Effector memory CD8-positive, alpha-beta T cell (primary cell): ENCODE measurements at regions not wholly inside any gene's neighbourhood (a gene's known extent, or its start where the extent isn't known, plus 50 kb on each side); places are given as distances from the start of the nearest gene placed in this dataset.

Experiments used
- ATAC-seq: fragments of 150-1000 bp; cut with Tn5 transposase; replicated peaks from 2 replicates; pipeline ENCODE4 v1.10.0; 2021; ENCODE audit warnings: mild to moderate bottlenecking, moderate library complexity
- DNase-seq, 3 experiments: peaks; one replicate each; pipeline ENCODE4 v3.0.0; 2021
- H3K27ac Mint-ChIP-seq, 2 donors: one replicate each; pipeline ENCODE4 v1.8.0; 2022; ENCODE audit warnings: mild to moderate bottlenecking in 2 of 2, mixed read lengths in 2 of 2, moderate library complexity in 2 of 2
- H3K27me3 Mint-ChIP-seq, 2 donors: one replicate each; pipeline ENCODE4 v1.8.0; 2022; ENCODE audit warnings: mixed read lengths in 2 of 2
- H3K36me3 Mint-ChIP-seq: one replicate; pipeline ENCODE4 v1.8.0; 2022; ENCODE audit warnings: mild to moderate bottlenecking, moderate library complexity, mixed read lengths; ENCODE audit not compliant: insufficient read depth
- H3K4me1 Mint-ChIP-seq, 2 donors: one replicate each; pipeline ENCODE4 v1.8.0; 2022; ENCODE audit warnings: low read depth in 2 of 2, mixed read lengths in 2 of 2
- H3K4me3 Mint-ChIP-seq, 2 donors: one replicate each; pipeline ENCODE4 v1.8.0; 2022; ENCODE audit warnings: mild to moderate bottlenecking in 2 of 2, mixed read lengths in 2 of 2, moderate library complexity in 2 of 2
- H3K9me3 Mint-ChIP-seq, 2 donors: one replicate each; pipeline ENCODE4 v1.8.0; 2022; ENCODE audit warnings: mixed read lengths in 2 of 2

DNA sequence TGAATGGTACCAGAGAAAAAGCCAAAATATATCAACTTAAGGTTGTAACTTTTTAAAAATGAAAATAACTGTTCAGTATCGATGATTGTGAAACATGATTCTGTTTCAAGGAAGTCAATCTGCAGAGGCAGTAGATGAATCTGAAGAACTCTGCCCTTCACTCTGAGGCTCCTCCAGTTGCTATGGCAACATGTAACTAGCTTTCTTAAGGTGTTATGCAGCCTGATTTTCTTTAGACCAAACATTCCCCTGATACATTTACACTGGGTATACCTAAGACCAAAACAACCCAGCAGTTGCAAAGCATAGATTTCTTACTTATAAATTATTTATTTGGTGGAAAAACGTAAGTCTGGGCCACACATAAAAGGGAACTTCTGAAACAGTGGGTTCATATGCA is 133.6 kb upstream of the RASGEF1B start:
- Mint-ChIP-seq H3K9me3 (no peaks in the 10 kb centered on the region), H3K27me3 (peaks cover 9 to 13% of the 10 kb centered on the region in 2 donors), H3K4me3 (no peak overlapping the region), H3K27ac (no peak overlapping the region), H3K36me3 (peaks cover 3% of the 10 kb centered on the region), H3K4me1 (no peaks in the 10 kb centered on the region)
- DNase-seq (no peak), ATAC-seq (no peak)

DNA sequence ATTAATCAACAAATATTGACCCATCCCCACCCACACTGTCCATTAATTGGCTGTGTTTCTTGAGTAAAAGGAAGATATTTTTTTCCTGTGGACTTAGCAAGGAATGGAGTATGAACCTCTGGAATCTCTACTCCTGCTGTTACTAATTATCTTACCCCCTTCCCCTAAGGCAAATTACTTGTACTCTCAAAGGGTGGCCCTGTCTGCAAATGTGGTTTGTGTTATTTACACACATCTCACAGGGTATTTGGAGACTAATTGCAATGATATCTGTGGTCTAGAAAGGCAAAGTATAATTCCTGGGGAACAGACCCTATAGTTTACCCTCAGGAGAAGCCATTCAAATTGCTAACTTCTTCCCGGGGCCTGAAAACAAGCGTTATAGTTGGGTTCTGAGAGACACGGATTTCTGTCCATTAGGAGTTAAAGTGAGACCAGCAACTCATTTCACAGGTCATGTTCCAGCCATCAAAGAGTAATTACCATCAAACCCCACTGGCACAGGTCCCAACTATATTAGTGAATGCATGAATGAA is 133.0 kb upstream of the RASGEF1B start:
- Mint-ChIP-seq H3K4me1 (no peaks in the 10 kb centered on the region), H3K4me3 (no peak overlapping the region), H3K36me3 (peaks cover 3% of the 10 kb centered on the region), H3K27ac (no peak overlapping the region), H3K27me3 (peaks cover 12 to 18% of the 10 kb centered on the region in 2 donors), H3K9me3 (no peaks in the 10 kb centered on the region)
- no peak for ATAC-seq
- DNase-seq, result no peak

DNA sequence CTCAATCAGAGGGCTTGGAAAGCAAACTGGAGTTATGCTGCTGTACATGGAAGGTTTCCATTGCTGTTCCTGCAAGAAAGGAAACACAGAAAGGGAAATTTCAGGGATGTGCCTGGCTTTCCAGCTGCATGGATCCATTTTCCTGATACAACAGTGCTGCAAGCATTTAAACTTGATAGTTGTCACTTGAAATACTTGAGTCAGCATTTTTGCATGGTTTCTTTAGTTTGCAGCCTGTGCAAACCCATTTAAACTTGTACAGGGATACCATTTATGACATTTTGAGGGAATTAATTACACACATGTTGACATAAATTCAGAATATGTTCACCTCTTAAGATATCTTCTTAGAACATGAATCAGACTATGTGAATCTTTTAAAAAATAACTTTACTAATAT is 131.1 kb upstream of the RASGEF1B start:
- H3K36me3 Mint-ChIP-seq, result peaks cover 3% of the 10 kb centered on the region
- H3K9me3 Mint-ChIP-seq, result no peaks in the 10 kb centered on the region
- H3K27ac Mint-ChIP-seq, result no peak overlapping the region
- H3K27me3 Mint-ChIP-seq, result peaks cover 22 to 24% of the 10 kb centered on the region in 2 donors
- H3K4me3 Mint-ChIP-seq, result no peak overlapping the region
- ATAC-seq (no peak), DNase-seq (no peak)
- no peaks in the 10 kb centered on the region for H3K4me1 Mint-ChIP-seq

DNA sequence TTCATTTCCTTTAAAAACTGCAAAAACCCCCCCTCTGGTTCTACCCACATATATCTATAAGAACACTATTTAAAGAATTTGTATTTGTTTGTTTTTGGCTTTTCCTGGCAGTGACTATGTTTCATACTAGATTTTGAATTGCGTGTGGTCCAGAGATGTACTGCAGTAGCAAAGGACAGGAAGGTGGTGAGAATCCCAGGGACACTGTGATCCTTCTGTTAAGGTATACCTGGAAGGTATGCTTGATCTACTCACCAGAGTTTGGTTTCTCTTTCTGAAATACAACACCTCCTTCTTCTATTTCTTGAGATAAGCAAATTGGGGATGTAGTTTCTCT is 129.6 kb upstream of the RASGEF1B start:
- Mint-ChIP-seq H3K4me1 (no peaks in the 10 kb centered on the region), H3K4me3 (no peak overlapping the region), H3K27me3 (peaks cover 22 to 24% of the 10 kb centered on the region in 2 donors), H3K27ac (no peak overlapping the region), H3K9me3 (no peaks in the 10 kb centered on the region), H3K36me3 (peaks cover 3% of the 10 kb centered on the region)
- ATAC-seq (no peak), DNase-seq (no peak)

DNA sequence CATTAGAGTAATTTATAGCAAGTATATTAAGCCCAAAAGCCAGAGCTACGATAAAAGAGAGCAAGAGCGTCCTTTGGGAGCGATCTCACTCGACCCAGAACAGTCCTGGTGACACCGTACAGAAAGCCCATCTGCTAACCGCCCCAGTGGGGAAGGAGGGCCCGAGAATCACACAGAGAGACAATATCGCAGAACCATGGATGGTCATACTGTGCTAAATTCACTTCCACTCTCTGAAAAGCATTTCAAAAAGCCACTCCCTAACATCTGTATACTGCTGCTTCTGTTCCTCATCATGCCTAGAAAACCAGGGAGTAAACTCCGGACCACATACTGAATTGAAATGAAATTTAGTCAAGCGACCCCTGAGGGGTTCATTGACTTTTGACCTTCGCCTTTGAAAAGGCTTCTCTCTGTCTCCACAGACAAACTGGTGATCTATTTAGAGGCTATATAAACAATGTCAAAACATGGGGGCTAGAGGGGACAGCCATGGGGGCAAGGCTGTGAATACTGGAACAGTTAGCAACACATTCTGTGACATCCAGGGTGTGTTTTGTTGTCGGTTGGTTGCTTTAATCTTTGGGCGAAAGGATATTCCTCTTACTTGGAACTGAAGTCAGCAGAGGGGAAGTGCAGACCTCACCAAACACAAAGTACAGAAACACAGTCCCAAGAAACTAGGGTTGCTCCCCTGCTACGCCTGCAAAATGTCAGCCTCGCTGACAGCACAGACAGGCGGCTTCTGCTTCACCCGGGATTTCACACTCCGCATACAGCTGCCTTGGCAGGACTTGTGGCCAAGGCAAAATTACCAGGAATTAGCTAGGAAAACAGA is 129.0 kb upstream of the RASGEF1B start:
- H3K4me1 Mint-ChIP-seq, result no peaks in the 10 kb centered on the region
- no peak for ATAC-seq
- H3K36me3 Mint-ChIP-seq, result peaks cover 3% of the 10 kb centered on the region
- no peaks in the 10 kb centered on the region for H3K9me3 Mint-ChIP-seq
- H3K27ac Mint-ChIP-seq, result no peak overlapping the region
- no peak for DNase-seq
- H3K4me3 Mint-ChIP-seq, result no peak overlapping the region
- peaks cover 22 to 24% of the 10 kb centered on the region in 2 donors for H3K27me3 Mint-ChIP-seq

DNA sequence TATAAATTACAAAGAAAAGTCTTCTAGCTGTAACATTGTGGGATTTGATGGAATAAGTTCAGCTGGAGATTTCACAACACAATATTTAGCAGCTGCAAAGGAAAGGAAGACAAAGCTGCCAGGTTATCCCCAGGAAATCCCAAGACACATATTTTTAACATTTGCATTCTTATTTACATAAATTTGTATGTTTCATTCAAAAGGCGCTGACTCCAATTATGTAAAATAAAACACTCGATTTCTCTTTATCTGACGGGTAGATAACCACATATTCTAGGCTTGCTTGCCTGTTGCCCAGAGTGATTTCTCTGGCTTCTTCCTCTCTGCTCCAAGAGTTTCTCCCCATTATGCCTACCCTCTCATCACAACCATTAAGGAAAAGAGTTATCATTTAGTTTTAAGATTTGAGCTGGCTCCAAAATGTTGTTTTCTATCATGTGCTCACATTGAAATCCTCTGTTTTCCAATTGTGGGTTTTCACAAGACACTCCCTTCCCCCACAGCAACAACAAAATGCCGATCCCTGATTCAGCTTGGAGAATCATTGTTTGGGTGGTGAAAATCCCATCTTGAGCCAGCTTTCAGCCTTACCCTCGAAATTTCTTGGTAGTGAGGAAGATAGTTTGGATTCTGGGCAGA is 128.2 kb upstream of the RASGEF1B start:
- Mint-ChIP-seq H3K4me1 (no peaks in the 10 kb centered on the region), H3K36me3 (peaks cover 3% of the 10 kb centered on the region), H3K27me3 (peaks cover 22 to 24% of the 10 kb centered on the region in 2 donors), H3K9me3 (no peaks in the 10 kb centered on the region), H3K4me3 (no peak overlapping the region), H3K27ac (no peak overlapping the region)
- DNase-seq, result no peak
- ATAC-seq, result no peak

DNA sequence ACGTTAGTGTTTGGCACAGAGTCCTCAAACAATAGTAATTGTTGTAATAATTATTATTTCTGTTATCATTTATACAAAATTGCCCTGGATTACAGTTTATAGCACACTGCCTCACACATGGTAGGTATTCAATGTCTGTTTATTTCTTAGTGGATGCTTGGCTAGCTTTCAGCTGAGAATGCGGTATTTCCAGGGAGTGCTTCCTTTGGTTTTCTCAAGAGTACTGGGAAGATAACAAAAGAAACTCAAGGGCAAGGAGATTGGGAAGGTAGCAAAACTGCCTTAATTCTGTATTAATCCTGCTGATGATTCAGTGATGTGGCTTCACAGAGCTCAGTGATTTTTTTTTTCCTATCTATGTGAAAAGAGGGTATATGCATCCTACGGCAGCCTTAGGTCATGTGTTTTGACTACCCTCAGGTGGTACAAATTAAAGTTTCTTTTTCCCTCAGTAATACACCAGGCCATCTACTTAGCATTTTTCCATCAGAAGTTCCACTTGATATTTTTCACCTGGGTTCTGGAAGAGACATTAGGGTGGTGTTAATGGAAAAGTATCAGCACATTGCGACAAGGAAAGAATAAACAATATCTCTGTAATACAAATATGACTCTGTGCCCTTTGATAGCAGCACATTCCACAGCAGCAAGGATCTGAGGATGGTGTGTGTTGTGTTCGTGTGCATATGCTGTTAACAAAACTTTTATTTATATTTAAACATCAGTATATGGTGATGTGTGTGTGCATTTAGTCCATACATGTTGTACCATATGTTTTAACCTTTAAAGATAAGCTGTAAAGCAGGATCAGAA is 124.3 kb upstream of the RASGEF1B start:
- ATAC-seq, result no peak
- no peaks in the 10 kb centered on the region for H3K9me3 Mint-ChIP-seq
- H3K4me3 Mint-ChIP-seq, result no peak overlapping the region
- H3K4me1 Mint-ChIP-seq, result no peaks in the 10 kb centered on the region
- H3K27me3 Mint-ChIP-seq, result peaks cover 16 to 32% of the 10 kb centered on the region in 2 donors
- no peaks in the 10 kb centered on the region for H3K36me3 Mint-ChIP-seq
- DNase-seq, result no peak
- H3K27ac Mint-ChIP-seq, result no peak overlapping the region

DNA sequence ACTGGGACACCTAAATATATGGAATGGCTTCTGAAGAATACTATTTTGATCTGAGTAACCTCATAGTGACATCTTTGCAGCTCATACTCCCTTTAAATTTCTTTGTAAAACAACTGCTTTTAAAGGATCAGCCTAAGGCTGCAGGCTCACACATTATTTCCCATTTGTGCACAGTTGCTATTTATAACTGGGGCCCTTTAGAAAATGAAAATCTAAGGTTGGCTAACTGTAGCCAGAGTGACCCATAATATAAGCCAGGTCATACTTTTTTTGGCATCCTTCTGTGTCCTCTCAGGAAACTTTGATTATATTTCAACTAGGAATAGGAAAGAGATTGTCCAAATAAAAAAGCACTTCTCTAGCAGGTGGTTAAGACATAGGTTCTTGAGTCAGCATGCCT is 123.6 kb upstream of the RASGEF1B start:
- DNase-seq (no peak), ATAC-seq (no peak)
- Mint-ChIP-seq H3K27ac (no peak overlapping the region), H3K4me1 (no peaks in the 10 kb centered on the region), H3K36me3 (no peaks in the 10 kb centered on the region), H3K4me3 (no peak overlapping the region), H3K27me3 (peaks cover 9 to 25% of the 10 kb centered on the region in 2 donors), H3K9me3 (no peaks in the 10 kb centered on the region)

DNA sequence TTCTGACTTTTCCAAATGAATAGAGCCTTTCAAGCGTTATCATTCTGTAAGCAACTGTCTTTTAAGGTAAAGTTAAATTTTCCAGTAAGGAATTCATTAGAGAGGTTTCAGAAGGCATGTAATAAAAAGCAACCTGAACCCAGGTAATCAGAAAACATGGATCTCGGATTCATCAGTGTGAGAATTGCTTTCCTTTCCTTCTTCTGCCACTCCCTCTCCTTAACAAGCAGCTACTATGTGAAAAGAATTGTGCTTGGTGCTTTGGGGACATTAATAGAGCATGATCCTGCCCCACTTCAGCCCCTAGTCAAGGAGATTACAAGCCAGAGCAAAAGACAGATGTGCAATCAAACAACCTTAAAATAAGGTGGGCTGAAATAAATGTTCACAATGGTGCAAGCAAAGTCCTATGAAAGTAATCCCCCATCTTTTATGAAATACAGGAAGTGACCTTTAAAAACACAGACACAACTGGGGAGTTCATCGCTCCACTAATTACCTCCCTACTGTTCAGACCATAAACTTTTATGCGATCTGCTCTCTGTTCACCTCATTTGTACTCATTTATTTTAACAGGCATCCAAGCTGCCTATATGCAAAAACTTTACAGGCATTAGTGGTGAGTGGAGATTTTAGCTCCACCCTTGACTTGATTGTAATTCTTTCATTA is 122.9 kb upstream of the RASGEF1B start:
- H3K4me1 Mint-ChIP-seq, result no peaks in the 10 kb centered on the region
- H3K36me3 Mint-ChIP-seq, result no peaks in the 10 kb centered on the region
- H3K4me3 Mint-ChIP-seq, result no peak overlapping the region
- no peaks in the 10 kb centered on the region for H3K9me3 Mint-ChIP-seq
- peaks cover 2 to 19% of the 10 kb centered on the region in 2 donors for H3K27me3 Mint-ChIP-seq
- H3K27ac Mint-ChIP-seq, result no peak overlapping the region
- DNase-seq (no peak), ATAC-seq (no peak)

DNA sequence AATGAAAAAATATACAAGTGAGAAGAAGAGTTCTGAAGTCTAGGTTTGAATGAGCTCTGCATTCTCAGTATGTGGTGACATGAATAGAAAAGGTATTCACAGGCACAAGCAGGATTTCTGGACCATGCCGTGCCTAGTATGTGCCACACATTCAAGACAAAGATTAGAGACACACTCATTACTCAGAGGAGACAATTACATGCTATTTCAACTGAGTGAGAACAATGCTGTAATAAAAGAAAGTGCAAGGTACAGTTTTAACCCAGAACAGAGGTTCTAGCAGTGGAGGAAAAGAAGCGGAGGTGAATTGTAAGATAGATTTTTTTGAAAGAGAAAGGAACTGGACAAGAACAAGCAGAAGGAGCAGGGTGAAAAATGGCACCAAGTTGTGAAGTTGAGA is 121.0 kb upstream of the RASGEF1B start:
- no peaks in the 10 kb centered on the region for H3K9me3 Mint-ChIP-seq

DNA sequence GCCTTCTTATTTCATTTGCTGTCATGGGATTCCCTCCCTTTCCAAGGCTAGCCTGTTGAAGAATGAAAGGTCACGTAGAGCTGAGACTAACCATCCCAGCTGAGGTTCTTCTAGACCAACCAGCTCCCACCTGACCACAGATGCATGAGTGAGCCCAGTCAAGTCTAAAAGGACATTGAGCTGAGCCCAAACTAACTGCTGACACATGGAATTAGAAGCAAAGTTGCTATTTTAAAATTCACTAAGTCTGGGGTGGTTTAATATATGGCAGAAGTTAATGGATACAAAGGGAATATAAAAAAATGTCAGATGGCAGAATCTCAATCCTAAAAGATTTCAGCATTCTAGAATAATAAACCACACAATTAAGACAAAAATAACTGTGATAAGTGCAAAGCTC is 118.9 kb upstream of the RASGEF1B start:
- ATAC-seq (no peak), DNase-seq (no peak)
- H3K27me3 Mint-ChIP-seq, result peaks cover 0 to 8% of the 10 kb centered on the region in 2 donors
- H3K27ac Mint-ChIP-seq, result no peak overlapping the region
- no peaks in the 10 kb centered on the region for H3K9me3 Mint-ChIP-seq
- no peaks in the 10 kb centered on the region for H3K4me1 Mint-ChIP-seq
- H3K36me3 Mint-ChIP-seq, result no peaks in the 10 kb centered on the region
- H3K4me3 Mint-ChIP-seq, result no peak overlapping the region

More for the DNA sequence above, 121.0 kb upstream of the RASGEF1B start:
- Mint-ChIP-seq H3K4me3 (no peak overlapping the region), H3K36me3 (no peaks in the 10 kb centered on the region), H3K27ac (no peak overlapping the region), H3K4me1 (no peaks in the 10 kb centered on the region), H3K27me3 (peaks cover 0 to 8% of the 10 kb centered on the region in 2 donors)
- DNase-seq (no peak), ATAC-seq (no peak)

DNA sequence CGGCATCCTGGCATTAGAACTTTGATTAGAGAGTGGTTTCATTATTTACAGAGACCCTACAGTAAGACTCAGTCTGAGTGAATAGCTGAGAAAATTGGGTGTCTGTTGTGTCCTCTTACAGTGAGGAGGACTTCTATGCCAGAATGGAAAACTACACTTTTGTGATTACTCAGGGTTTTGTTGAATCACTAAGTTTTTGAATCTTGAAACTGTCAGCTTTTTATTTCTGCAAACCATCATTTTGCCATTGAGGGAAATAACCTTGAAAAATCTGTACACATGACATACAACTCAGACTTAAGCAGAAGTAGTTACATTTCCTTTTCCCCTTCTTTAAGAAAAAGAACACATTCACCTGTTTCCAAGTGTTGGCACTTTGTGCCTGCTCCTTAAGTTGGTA is 117.6 kb upstream of the RASGEF1B start:
- H3K9me3 Mint-ChIP-seq, result no peaks in the 10 kb centered on the region
- H3K4me3 Mint-ChIP-seq, result no peak overlapping the region
- H3K4me1 Mint-ChIP-seq, result no peaks in the 10 kb centered on the region
- peaks cover 0 to 8% of the 10 kb centered on the region in 2 donors for H3K27me3 Mint-ChIP-seq
- H3K27ac Mint-ChIP-seq, result no peak overlapping the region
- DNase-seq (no peak), ATAC-seq (no peak)
- no peaks in the 10 kb centered on the region for H3K36me3 Mint-ChIP-seq

DNA sequence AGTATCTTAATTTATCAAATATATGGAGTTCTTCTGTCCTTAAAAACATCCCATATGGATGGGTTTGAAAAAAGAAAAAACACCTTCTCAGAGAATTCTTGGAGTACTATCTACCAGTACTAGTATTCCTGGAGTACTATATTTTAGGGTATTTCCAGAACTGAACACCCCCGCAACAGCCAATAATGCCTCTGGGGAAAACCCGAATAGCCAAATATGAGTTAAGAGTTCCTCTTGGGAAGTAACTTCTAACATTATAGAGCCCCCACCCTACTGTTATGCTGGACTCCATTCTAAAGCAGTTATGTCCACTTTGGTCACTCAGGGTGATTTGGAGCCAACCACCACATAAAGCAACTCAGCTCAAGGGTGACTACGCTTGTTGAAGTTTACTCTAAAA is 115.0 kb upstream of the RASGEF1B start:
- Mint-ChIP-seq H3K4me3 (no peak overlapping the region), H3K36me3 (no peaks in the 10 kb centered on the region), H3K4me1 (no peaks in the 10 kb centered on the region), H3K27ac (no peak overlapping the region), H3K9me3 (no peaks in the 10 kb centered on the region), H3K27me3 (no peaks in the 10 kb centered on the region)
- no peak for DNase-seq
- ATAC-seq, result no peak
